KMS-11 (cell line): ENCODE measurements at regions not wholly inside any gene's neighbourhood (a gene's known extent, or its start where the extent isn't known, plus 50 kb on each side); places are given as distances from the start of the nearest gene placed in this dataset.

Experiments used
- H2AFZ ChIP-seq: fragments of 200-600 bp; sonication (generic); 2 replicates; pipeline ENCODE4 v1.6.1; 2016; ENCODE audit warnings: antibody characterized with exemption, mixed run types, low read depth
- H3K27ac ChIP-seq: fragments of 200-600 bp; sonication (generic); 2 replicates; pipeline ENCODE4 v1.6.1; 2016; ENCODE audit warnings: mild to moderate bottlenecking, mixed run types
- H3K27me3 ChIP-seq: fragments of 200-600 bp; sonication (generic); 2 replicates; pipeline ENCODE4 v1.6.1; 2017; ENCODE audit warnings: mild to moderate bottlenecking, low read depth, mixed run types, moderate library complexity; ENCODE audit not compliant: insufficient read depth
- H3K36me3 ChIP-seq: fragments of 200-600 bp; sonication (generic); 2 replicates; pipeline ENCODE4 v1.6.1; 2017; ENCODE audit warnings: mild to moderate bottlenecking, mixed run types; ENCODE audit not compliant: insufficient read depth
- H3K4me1 ChIP-seq: fragments of 200-600 bp; sonication (generic); 2 replicates; pipeline ENCODE4 v1.6.1; 2016; ENCODE audit warnings: mild to moderate bottlenecking, low read depth, mixed run types; ENCODE audit not compliant: poor library complexity, severe bottlenecking
- H3K4me2 ChIP-seq: fragments of 200-600 bp; sonication (generic); 2 replicates; pipeline ENCODE4 v1.7.0; 2016; ENCODE audit warnings: mild to moderate bottlenecking, mixed run types
- H3K4me3 ChIP-seq: fragments of 200-600 bp; sonication (generic); IDR thresholded peaks from 2 replicates; pipeline ENCODE4 v1.6.1; 2017; ENCODE audit warnings: low read depth, low read length, mixed read lengths; ENCODE audit not compliant: insufficient read depth
- H3K79me2 ChIP-seq: fragments of 200-600 bp; sonication (generic); 2 replicates; pipeline ENCODE4 v1.6.1; 2016; ENCODE audit warnings: low read depth, mixed run types; ENCODE audit not compliant: insufficient read depth
- H3K9ac ChIP-seq: fragments of 200-600 bp; sonication (generic); 2 replicates; pipeline ENCODE4 v1.6.1; 2016; ENCODE audit warnings: mild to moderate bottlenecking, mixed run types
- H4K20me1 ChIP-seq: fragments of 200-600 bp; sonication (generic); 2 replicates; pipeline ENCODE4 v1.6.1; 2016; ENCODE audit warnings: mild to moderate bottlenecking, mixed run types; ENCODE audit not compliant: insufficient read depth
- TF ChIP-seq, protein P1 (sequence below): fragments of 200-600 bp; sonication (generic); conservative IDR thresholded peaks from 2 replicates; pipeline ENCODE4 v1.6.1; 2017; ENCODE audit warnings: low read depth, mild to moderate bottlenecking, antibody characterized with exemption, low read length, moderate library complexity, mixed read lengths

DNA sequence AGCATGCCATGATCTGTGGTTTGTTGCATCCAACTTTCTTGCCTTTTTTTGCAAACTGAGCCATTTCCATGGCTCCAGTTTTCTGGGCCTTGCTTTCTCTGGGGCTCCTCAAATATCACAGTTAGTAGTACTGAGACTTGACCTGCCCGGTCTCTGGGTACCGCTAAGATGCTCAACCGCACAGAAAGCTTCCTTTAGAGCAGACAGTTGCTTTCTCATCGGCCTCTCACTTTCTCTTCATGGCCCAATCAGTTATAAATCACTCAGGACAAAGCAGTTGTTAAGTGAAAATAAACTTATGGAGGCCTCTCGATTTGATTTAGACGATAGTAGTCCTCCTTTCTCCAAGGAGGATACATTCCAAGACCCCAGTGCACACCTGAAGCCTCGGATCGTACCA is 141.2 kb upstream of the ASB18 start:
- Histone ChIP-seq H3K4me3 (no peak overlapping the region), H2AFZ (no peak overlapping the region), H3K4me2 (no peak overlapping the region), H4K20me1 (no peaks in the 10 kb centered on the region), H3K27me3 (no peaks in the 10 kb centered on the region), H3K79me2 (no peaks in the 10 kb centered on the region), H3K27ac (no peak overlapping the region), H3K9ac (no peak overlapping the region), H3K4me1 (no peaks in the 10 kb centered on the region), H3K36me3 (no peaks in the 10 kb centered on the region)
- TF ChIP-seq, protein P1, sequence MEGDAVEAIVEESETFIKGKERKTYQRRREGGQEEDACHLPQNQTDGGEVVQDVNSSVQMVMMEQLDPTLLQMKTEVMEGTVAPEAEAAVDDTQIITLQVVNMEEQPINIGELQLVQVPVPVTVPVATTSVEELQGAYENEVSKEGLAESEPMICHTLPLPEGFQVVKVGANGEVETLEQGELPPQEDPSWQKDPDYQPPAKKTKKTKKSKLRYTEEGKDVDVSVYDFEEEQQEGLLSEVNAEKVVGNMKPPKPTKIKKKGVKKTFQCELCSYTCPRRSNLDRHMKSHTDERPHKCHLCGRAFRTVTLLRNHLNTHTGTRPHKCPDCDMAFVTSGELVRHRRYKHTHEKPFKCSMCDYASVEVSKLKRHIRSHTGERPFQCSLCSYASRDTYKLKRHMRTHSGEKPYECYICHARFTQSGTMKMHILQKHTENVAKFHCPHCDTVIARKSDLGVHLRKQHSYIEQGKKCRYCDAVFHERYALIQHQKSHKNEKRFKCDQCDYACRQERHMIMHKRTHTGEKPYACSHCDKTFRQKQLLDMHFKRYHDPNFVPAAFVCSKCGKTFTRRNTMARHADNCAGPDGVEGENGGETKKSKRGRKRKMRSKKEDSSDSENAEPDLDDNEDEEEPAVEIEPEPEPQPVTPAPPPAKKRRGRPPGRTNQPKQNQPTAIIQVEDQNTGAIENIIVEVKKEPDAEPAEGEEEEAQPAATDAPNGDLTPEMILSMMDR, result no peak

DNA sequence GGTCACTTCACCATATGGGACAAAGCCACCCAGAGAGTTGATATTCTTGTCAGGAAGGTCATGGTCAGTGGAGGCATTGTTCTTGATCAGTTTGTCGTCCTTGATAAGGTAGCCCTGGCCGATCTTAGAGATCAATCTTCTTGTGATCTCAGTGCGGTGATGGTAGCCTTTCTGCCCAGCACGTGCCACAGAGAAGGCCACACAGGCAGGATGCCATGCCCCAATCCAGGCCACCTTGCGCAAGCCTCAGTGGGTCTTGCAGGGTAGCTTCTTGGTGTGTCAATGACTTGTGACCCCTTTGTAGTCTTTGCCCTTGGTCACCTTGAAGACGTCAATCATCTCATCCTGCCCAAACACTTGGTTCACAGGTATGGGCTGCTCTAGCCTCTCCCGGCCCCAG is 143.9 kb upstream of the ASB18 start:
- no peaks in the 10 kb centered on the region for H3K4me1 ChIP-seq
- no peaks in the 10 kb centered on the region for H4K20me1 ChIP-seq
- no peaks in the 10 kb centered on the region for H3K27me3 ChIP-seq
- H3K79me2 ChIP-seq, result no peaks in the 10 kb centered on the region
- no peak overlapping the region for H2AFZ ChIP-seq
- H3K4me2 ChIP-seq, result no peak overlapping the region
- no peak overlapping the region for H3K27ac ChIP-seq
- H3K4me3 ChIP-seq, result no peak overlapping the region
- TF ChIP-seq, protein P1, result no peak
- H3K9ac ChIP-seq, result no peak overlapping the region
- H3K36me3 ChIP-seq, result no peaks in the 10 kb centered on the region

DNA sequence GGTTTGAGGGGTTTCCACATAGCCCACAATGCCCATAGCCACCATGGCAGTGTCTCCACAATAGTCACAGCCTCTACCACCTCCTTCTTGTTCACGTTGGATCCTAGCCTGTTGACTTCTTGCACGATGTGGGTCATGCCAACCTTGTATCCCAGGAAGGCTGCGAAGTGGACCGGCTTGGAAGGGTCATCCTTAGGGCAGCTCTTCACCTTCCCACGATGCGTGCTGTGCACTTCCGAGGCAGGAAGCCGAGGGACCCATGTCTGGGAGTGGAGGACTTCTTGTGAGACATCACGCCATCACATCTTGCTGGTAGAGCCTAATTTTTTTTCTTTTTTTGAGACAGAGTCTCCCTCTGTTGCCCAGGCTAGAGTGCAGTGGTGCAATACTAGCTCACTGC is 144.6 kb upstream of the ASB18 start:
- no peak overlapping the region for H3K27ac ChIP-seq
- H3K9ac ChIP-seq, result no peak overlapping the region
- TF ChIP-seq, protein P1, result no peak
- H3K4me1 ChIP-seq, result no peaks in the 10 kb centered on the region
- H2AFZ ChIP-seq, result no peak overlapping the region
- H3K4me2 ChIP-seq, result no peak overlapping the region
- no peaks in the 10 kb centered on the region for H3K27me3 ChIP-seq
- no peak overlapping the region for H3K4me3 ChIP-seq
- H4K20me1 ChIP-seq, result no peaks in the 10 kb centered on the region
- no peaks in the 10 kb centered on the region for H3K79me2 ChIP-seq
- H3K36me3 ChIP-seq, result no peaks in the 10 kb centered on the region

DNA sequence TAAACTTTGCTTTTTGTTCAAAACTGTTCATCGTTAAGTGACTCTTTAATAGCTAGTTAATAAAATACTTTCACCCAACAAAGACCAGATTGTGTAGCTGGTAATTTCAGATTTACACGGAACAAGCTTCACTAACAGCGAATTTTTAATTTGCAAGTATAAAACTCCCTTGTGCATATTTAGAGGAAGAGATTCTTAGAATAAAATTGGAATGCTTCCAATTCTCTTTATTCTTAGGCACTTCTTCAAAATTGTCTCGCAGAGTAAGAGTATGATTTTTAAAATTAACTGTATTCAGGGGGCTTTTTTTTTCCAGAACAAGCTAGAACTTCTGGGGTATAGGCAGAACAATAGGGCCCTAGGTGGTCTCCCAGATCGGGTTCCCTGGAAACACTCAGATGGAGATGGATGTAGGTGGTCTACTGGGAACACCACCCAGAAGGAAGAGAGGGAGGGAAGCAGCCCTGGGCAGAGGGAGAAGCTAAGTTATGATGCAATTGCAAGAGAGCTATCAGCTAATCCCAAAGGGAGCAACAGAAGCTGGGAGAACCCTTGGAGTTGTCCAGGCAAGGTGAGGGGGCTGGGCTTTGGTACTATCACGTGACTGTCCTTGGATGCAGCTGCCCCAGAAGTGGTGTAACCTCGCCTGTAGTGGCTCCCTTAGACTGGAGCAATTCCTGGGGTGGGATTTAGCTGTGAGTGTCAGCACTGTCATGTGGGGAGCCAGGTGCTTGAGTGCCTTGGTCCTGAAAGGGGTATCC is 151.7 kb upstream of the ASB18 start:
- H2AFZ ChIP-seq, result no peak overlapping the region
- TF ChIP-seq, protein P1, result no peak
- H3K79me2 ChIP-seq, result no peaks in the 10 kb centered on the region
- H3K27ac ChIP-seq, result no peak overlapping the region
- H3K4me1 ChIP-seq, result no peaks in the 10 kb centered on the region
- H3K4me2 ChIP-seq, result no peak overlapping the region
- no peak overlapping the region for H3K4me3 ChIP-seq
- no peak overlapping the region for H3K9ac ChIP-seq
- no peaks in the 10 kb centered on the region for H3K36me3 ChIP-seq
- H3K27me3 ChIP-seq, result no peaks in the 10 kb centered on the region
- no peaks in the 10 kb centered on the region for H4K20me1 ChIP-seq
